OCI-LY7 (cell line): ENCODE measurements at regions not wholly inside any gene's neighbourhood (a gene's known extent, or its start where the extent isn't known, plus 50 kb on each side); places are given as distances from the start of the nearest gene placed in this dataset.

Experiments
- BruUV-seq: library from RNA; stranded (reverse); fragments of 400-500 nt; replicated peaks from 2 replicates; lab custom pipeline; 2021; lab: Mats Ljungman, UMichigan
- CTCF ChIA-PET: fragments of 300-600 bp; sonication (Branson Sonifier 250); formaldehyde crosslinking; loops from one replicate; lab custom pipeline; 2022; ENCODE audit warnings: antibody characterized with exemption; ENCODE audit not compliant: unreplicated experiment; lab: Charles Lee
- POLR2A ChIA-PET: fragments of 300-600 bp; sonication (Branson Sonifier 250); formaldehyde crosslinking; loops from one replicate; lab custom pipeline; 2022; ENCODE audit warnings: antibody characterized with exemption; lab: Charles Lee
- DNase-seq: peaks from one replicate; pipeline ENCODE4 v3.0.0-alpha.2; 2015; ENCODE audit warnings: low spot score
- H2AFZ ChIP-seq: fragments of 200-600 bp; sonication (generic), shearing (Covaris generic); 2 replicates; pipeline ENCODE4 v1.6.1; 2014; ENCODE audit warnings: mild to moderate bottlenecking, antibody characterized with exemption, low read length, moderate library complexity
- H3K27ac ChIP-seq: fragments of 200-600 bp; sonication (generic); 2 replicates; pipeline ENCODE4 v1.5.1; 2014; ENCODE audit warnings: mixed run types, low read depth, mild to moderate bottlenecking, moderate library complexity, low read length, inconsistent platforms; ENCODE audit not compliant: poor library complexity, severe bottlenecking
- H3K36me3 ChIP-seq: fragments of 200-600 bp; sonication (generic); 2 replicates; pipeline ENCODE4 v1.6.1; 2014; ENCODE audit warnings: mild to moderate bottlenecking, antibody characterized with exemption, low read length, moderate library complexity, mixed read lengths; ENCODE audit not compliant: insufficient read depth
- H3K4me1 ChIP-seq: fragments of 200-600 bp; sonication (generic); 2 replicates; pipeline ENCODE4 v1.5.1; 2014; ENCODE audit warnings: mild to moderate bottlenecking, low read length; ENCODE audit not compliant: insufficient read depth, poor library complexity, severe bottlenecking
- H3K4me2 ChIP-seq: fragments of 200-600 bp; sonication (generic); 2 replicates; pipeline ENCODE4 v1.6.1; 2014; ENCODE audit warnings: mild to moderate bottlenecking, low read length
- H3K4me3 ChIP-seq: fragments of 200-600 bp; sonication (generic); 2 replicates; pipeline ENCODE4 v1.5.1; 2014; ENCODE audit warnings: mild to moderate bottlenecking, low read depth, low read length; ENCODE audit not compliant: poor library complexity, severe bottlenecking
- H3K79me2 ChIP-seq: fragments of 200-600 bp; sonication (generic); 2 replicates; pipeline ENCODE4 v1.6.1; 2016; ENCODE audit warnings: low read depth, mild to moderate bottlenecking, low read length, moderate library complexity, mixed read lengths; ENCODE audit not compliant: insufficient read depth
- H3K9me2 ChIP-seq: fragments of 200-600 bp; sonication (generic); 2 replicates; pipeline ENCODE4 v1.6.1; 2016; ENCODE audit warnings: mild to moderate bottlenecking, low read length, mixed read lengths; ENCODE audit not compliant: insufficient read depth
- H3K9me3 ChIP-seq: fragments of 200-600 bp; sonication (generic); 2 replicates; pipeline ENCODE4 v1.6.1; 2014; ENCODE audit warnings: mild to moderate bottlenecking, mixed run types, low read length, mixed read lengths
- H4K20me1 ChIP-seq: fragments of 200-600 bp; sonication (generic); 2 replicates; pipeline ENCODE4 v1.6.1; 2014; ENCODE audit warnings: mild to moderate bottlenecking, antibody characterized with exemption, low read length, moderate library complexity, mixed read lengths; ENCODE audit not compliant: insufficient read depth
- CTCF ChIP-seq: fragments of 200-600 bp; sonication (generic); conservative IDR thresholded peaks from 2 replicates; pipeline ENCODE4 v1.5.1; 2014; ENCODE audit warnings: mild to moderate bottlenecking, antibody characterized with exemption, low read length, moderate library complexity, mixed read lengths
- EZH2phosphoT487 ChIP-seq: fragments of 200-600 bp; sonication (generic); IDR thresholded peaks from 2 replicates; pipeline ENCODE4 v1.6.1; 2018; ENCODE audit warnings: low read depth, borderline replicate concordance, mild to moderate bottlenecking, mixed run types, antibody characterized with exemption, low read length, moderate library complexity, mixed read lengths
- intact Hi-C: fragments of 100-400 bp; cut with micrococcal nuclease; formaldehyde crosslinking; loops from one replicate; pipeline ENCODE4 v1.10.0; 2022; ENCODE audit not compliant: unreplicated experiment

GRCh38 chr10:16260388-16260787 lies 176.4 kb upstream of the PTER start:
- no peak overlapping the region for H3K27ac ChIP-seq
- H3K36me3 ChIP-seq = no peaks in the 10 kb centered on the region
- DNase-seq = no peak
- TF ChIP-seq CTCF (no peak), EZH2phosphoT487 (no peak)
- no peaks in the 10 kb centered on the region for H4K20me1 ChIP-seq
- H3K9me2 ChIP-seq = no peaks in the 10 kb centered on the region; the same call in 1 of the 2 replicates
- no peaks in the 10 kb centered on the region for H3K9me3 ChIP-seq
- H3K4me3 ChIP-seq = no peak overlapping the region
- POLR2A ChIA-PET = no interaction called here
- no peak overlapping the region for H3K4me2 ChIP-seq
- intact Hi-C loops = no loop called here
- H3K79me2 ChIP-seq = no peaks in the 10 kb centered on the region
- CTCF ChIA-PET = no interaction called here
- no peak overlapping the region for H2AFZ ChIP-seq
- no TSS peak for BruUV-seq
- no peaks in the 10 kb centered on the region for H3K4me1 ChIP-seq

- Histone ChIP-seq H3K4me2 (no peak overlapping the region), H3K4me1 (no peaks in the 10 kb centered on the region), H3K79me2 (no peaks in the 10 kb centered on the region), H2AFZ (no peak overlapping the region), H4K20me1 (no peaks in the 10 kb centered on the region), H3K9me3 (no peaks in the 10 kb centered on the region), H3K36me3 (no peaks in the 10 kb centered on the region), H3K27ac (no peak overlapping the region), H3K9me2 (no peaks in the 10 kb centered on the region), H3K4me3 (no peak overlapping the region)
- ChIA-PET CTCF (no interaction called here), POLR2A (no interaction called here)
- intact Hi-C loops = no loop called here
- no peak for DNase-seq
- BruUV-seq = no TSS peak
- TF ChIP-seq CTCF (no peak), EZH2phosphoT487 (no peak)
Observed at GRCh38 chr10:16271571-16271970, 165.2 kb upstream of the PTER start.

GRCh38 chr10:16274911-16275310 lies 161.9 kb upstream of the PTER start:
- Histone ChIP-seq H3K9me3 (no peaks in the 10 kb centered on the region), H3K9me2 (no peaks in the 10 kb centered on the region), H4K20me1 (no peaks in the 10 kb centered on the region), H3K27ac (no peak overlapping the region), H3K79me2 (no peaks in the 10 kb centered on the region), H3K4me2 (no peak overlapping the region), H2AFZ (no peak overlapping the region), H3K36me3 (no peaks in the 10 kb centered on the region), H3K4me3 (no peak overlapping the region), H3K4me1 (no peaks in the 10 kb centered on the region)
- ChIA-PET CTCF (no interaction called here), POLR2A (no interaction called here)
- no peak for DNase-seq
- TF ChIP-seq EZH2phosphoT487 (no peak), CTCF (no peak)
- BruUV-seq = no TSS peak
- intact Hi-C loops = no loop called here
